ENCODE measurements at regions not wholly inside any gene's neighbourhood (a gene's known extent, or its start where the extent isn't known, plus 50 kb on each side); places are given as distances from the start of the nearest gene placed in this dataset.

DNA sequence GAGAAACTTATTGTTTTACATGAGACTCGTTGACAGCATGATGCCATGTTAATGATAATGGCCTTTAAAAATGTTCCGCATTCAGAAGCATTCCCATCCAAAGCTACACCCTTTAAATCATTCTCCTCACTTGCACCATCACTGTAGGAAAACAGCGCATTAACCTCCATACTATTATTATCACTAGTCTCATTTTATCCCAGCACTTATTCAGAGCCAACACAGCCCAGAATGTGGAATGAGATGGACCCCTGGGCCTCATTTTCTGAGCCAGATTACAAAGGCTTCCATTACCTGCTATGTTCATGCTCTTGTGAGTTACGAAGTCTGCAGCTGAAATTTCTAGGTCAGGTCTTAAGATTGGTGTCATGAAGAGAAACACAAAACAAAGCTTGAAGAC is 159.4 kb downstream of the HS3ST3A1 start:
- no peak overlapping the region for H3K4me3 ChIP-seq (ENCODE audit: low read depth, low read length)
- DNase-seq (ENCODE audit: low read depth), result no peak
- no peak for TF ChIP-seq CTCF (IDR thresholded peaks at IDR 0.05; ENCODE audit: control insufficient read depth, extremely low read depth, insufficient read depth)

DNA sequence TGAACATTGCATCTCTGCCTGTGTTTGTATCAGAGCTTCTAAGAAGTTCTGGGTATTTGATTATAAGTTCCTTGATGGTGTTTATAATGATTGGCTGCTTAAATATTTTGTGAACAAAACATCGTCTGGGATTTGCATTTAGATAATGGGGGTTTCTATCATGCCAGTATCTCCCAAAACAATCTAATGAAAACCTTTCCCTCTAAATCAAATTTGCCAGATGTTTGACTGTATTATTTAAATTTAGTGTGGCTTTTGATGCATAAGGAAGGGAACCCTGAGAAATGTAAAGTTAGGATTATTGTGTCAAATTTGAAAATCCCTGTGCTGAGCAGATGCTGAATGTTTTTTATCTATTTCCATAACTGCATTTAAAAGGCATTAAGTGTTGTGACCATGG is 159.9 kb downstream of the HS3ST3A1 start:
- no peak for TF ChIP-seq CTCF (IDR thresholded peaks at IDR 0.05; ENCODE audit: control insufficient read depth, extremely low read depth, insufficient read depth)

DNA sequence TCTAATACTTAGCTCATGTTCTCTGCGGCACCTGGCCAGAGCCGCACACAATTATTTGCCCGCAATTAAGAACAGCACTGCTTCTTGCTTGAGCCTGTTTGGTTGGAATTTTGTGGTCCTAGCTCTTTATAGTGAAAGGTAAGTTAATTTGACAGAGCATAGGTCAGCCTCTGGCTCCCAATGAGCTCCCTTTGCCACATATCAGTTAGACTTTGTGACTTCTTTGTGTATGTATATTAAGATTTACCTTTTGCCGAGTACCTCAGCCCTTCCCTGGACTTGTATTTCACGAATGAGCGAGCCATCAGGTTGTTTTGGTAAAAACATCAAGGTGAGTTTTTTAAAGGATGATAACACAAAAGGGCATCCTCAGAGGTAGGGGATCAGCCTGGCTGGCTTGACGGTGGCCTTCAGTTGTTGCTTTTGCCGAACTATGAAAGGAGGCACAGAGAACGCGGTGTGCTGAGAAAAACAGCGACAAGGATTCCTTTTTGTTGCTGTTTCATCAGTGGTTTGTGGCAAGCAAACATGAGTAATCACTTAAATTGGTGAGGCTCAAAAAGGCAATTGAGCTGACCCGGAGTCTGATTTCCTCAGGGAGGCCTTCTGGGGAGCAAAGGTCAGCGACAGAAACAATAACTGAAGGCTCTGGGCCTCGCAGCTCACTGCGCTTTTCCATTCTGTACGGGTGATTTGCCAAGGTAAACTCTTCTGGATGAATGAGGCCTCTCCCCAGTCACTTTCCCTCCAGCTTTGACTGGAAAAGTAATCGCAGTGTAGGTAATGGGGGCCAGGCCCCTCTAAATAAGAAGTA is 163.6 kb downstream of the HS3ST3A1 start:
- H3K4me3 ChIP-seq (ENCODE audit: low read depth, low read length), result no peak overlapping the region
- TF ChIP-seq CTCF (IDR thresholded peaks at IDR 0.05; ENCODE audit: control insufficient read depth, extremely low read depth, insufficient read depth), result no peak
- no peak for DNase-seq (ENCODE audit: low read depth)

More for the DNA sequence above, 159.9 kb downstream of the HS3ST3A1 start:
- H3K4me3 ChIP-seq (ENCODE audit: low read depth, low read length), result no peak overlapping the region
- no peak for DNase-seq (ENCODE audit: low read depth)

- H3K4me3 ChIP-seq (ENCODE audit: low read depth, low read length), result no peak overlapping the region
- DNase-seq (ENCODE audit: low read depth), result no peak
- TF ChIP-seq CTCF (IDR thresholded peaks at IDR 0.05; ENCODE audit: control insufficient read depth, extremely low read depth, insufficient read depth), result no peak
Observed at GRCh38 chr17:13435230-13435629, 166.5 kb downstream of the HS3ST3A1 start.

- DNase-seq (ENCODE audit: low read depth), result no peak
- no peak for TF ChIP-seq CTCF (IDR thresholded peaks at IDR 0.05; ENCODE audit: control insufficient read depth, extremely low read depth, insufficient read depth)
- H3K4me3 ChIP-seq (ENCODE audit: low read depth, low read length), result no peak overlapping the region
Observed at GRCh38 chr17:13429201-13429600, 172.5 kb downstream of the HS3ST3A1 start.

DNA sequence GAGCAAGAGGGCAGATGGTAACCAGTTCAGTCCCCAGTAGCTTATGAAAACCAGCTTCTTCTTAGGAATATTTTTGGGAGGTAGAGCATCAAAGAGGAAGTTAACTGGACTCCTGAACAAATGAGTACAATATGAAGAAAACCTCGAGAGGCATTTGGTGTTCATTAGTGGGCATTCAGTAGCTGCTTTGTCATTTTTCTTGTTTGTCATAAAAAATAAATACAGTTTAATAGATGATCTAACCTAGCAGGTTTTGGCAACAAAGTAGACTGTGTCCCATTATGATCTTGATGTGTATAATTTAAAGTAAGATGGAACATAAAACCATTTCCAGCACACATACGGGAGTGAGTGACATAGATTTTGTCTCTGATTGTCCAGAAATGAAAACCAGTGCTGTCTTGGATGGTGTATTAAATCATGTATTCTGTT is 173.1 kb downstream of the HS3ST3A1 start:
- no peak for DNase-seq (ENCODE audit: low read depth)
- no peak for TF ChIP-seq CTCF (IDR thresholded peaks at IDR 0.05; ENCODE audit: control insufficient read depth, extremely low read depth, insufficient read depth)
- no peak overlapping the region for H3K4me3 ChIP-seq (ENCODE audit: low read depth, low read length)

DNA sequence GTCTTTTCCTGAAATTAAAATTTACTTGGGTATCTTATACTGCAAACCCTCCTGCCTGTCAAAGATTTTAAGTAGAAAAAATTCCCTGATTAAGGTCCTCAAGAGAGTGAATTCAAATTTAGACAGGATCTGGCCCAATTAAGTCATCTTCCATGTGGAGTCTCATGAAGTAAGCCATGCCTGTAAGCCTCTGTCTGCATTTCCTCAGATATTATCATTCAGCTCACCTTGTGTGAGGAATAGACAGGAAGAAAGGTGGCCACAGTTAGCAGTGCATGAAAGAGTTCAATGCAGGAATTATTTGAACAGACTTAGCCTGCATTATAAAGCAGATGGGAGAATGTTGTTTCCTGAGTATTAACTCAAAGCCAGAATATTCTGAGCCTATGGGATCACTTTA is 174.7 kb downstream of the HS3ST3A1 start:
- TF ChIP-seq CTCF (IDR thresholded peaks at IDR 0.05; ENCODE audit: control insufficient read depth, extremely low read depth, insufficient read depth), result no peak
- H3K4me3 ChIP-seq (ENCODE audit: low read depth, low read length), result no peak overlapping the region
- DNase-seq (ENCODE audit: low read depth), result no peak
